SK-N-SH (cell line): ENCODE measurements at regions not wholly inside any gene's neighbourhood (a gene's known extent, or its start where the extent isn't known, plus 50 kb on each side); places are given as distances from the start of the nearest gene placed in this dataset.

Source experiments
- CTCF ChIA-PET: fragments of 300-600, 350-600 bp; formaldehyde crosslinking; extraction: SDS; loops from one replicate; lab custom pipeline; 2021; lab: Yijun Ruan, JAX
- POLR2A ChIA-PET: fragments of 350-600 bp; sonication (Branson Sonifier 250); formaldehyde crosslinking; extraction: SDS; loops from one replicate; lab custom pipeline; 2020; ENCODE audit warnings: antibody characterized with exemption, inconsistent platforms; lab: Yijun Ruan, JAX
- DNase-seq: peaks from one replicate; pipeline ENCODE4 v3.0.0; 2012
- H2AFZ ChIP-seq: fragments of 200-600 bp; sonication (generic); 2 replicates; pipeline ENCODE4 v1.8.1; 2016; ENCODE audit warnings: antibody characterized with exemption, mild to moderate bottlenecking, low read depth
- H3F3A ChIP-seq: fragments of 200-600 bp; sonication (generic); replicated peaks from 2 replicates; pipeline ENCODE3; 2016; ENCODE audit warnings: antibody characterized with exemption, mild to moderate bottlenecking; ENCODE audit not compliant: insufficient read depth
- H3K27ac ChIP-seq, 2 experiments: fragments of 200-500 bp in 1 of 2; fragments of 200-600 bp in 1 of 2; sonication (Bioruptor generic) in 1 of 2; sonication (generic), shearing (Covaris generic) in 1 of 2; 2 replicates each; pipeline versions ENCODE4 v1.5.1 to v1.6.1; 2014 to 2016; ENCODE audit warnings: low read depth in 2 of 2, inconsistent platforms in 1 of 2, low read length in 1 of 2, mild to moderate bottlenecking in 1 of 2, mixed read lengths in 1 of 2
- H3K27me3 ChIP-seq: fragments of 200-600 bp; sonication (generic), shearing (Covaris generic); 2 replicates; pipeline ENCODE4 v1.6.1; 2016; ENCODE audit warnings: mixed run types; ENCODE audit not compliant: insufficient read depth
- H3K36me3 ChIP-seq, 2 experiments: fragments of 200-500 bp in 1 of 2; fragments of 200-600 bp in 1 of 2; sonication (Bioruptor generic) in 1 of 2; sonication (generic) in 1 of 2; replicated peaks in 1 of 2; 2 replicates each; pipeline versions ENCODE3 to v1.5.1; 2014 to 2016; ENCODE audit warnings: low read length in 1 of 2, mild to moderate bottlenecking in 1 of 2; ENCODE audit not compliant: insufficient read depth in 2 of 2, control insufficient read depth in 1 of 2
- H3K4me1 ChIP-seq, 2 experiments: fragments of 200-500 bp in 1 of 2; fragments of 200-600 bp in 1 of 2; sonication (Bioruptor generic) in 1 of 2; sonication (generic), shearing (Covaris generic) in 1 of 2; 2 replicates each; pipeline versions ENCODE4 v1.5.1 to v1.6.1; 2014 to 2016; ENCODE audit warnings: low read depth in 1 of 2, low read length in 1 of 2, mixed run types in 1 of 2; ENCODE audit not compliant: insufficient read depth in 2 of 2, control insufficient read depth in 1 of 2
- H3K4me2 ChIP-seq: fragments of 200-600 bp; sonication (generic), shearing (Covaris generic); 2 replicates; pipeline ENCODE4 v1.6.1; 2017; ENCODE audit warnings: mixed run types
- H3K4me3 ChIP-seq, 2 experiments: fragments of 200-500 bp in 1 of 2; fragments of 200-600 bp in 1 of 2; sonication (Bioruptor generic) in 1 of 2; sonication (generic), shearing (Covaris generic) in 1 of 2; 2 replicates each; pipeline versions ENCODE4 v1.5.1 to v1.8.1; 2014 to 2016; ENCODE audit warnings: low read depth in 2 of 2, inconsistent platforms in 1 of 2, low read length in 1 of 2, mild to moderate bottlenecking in 1 of 2, mixed read lengths in 1 of 2, moderate library complexity in 1 of 2
- H3K79me2 ChIP-seq: fragments of 200-600 bp; sonication (generic); 2 replicates; pipeline ENCODE4 v1.8.1; 2017; ENCODE audit warnings: mild to moderate bottlenecking; ENCODE audit not compliant: insufficient read depth
- H3K9ac ChIP-seq: fragments of 200-600 bp; sonication (generic); 2 replicates; pipeline ENCODE4 v1.6.1; 2017; ENCODE audit warnings: mixed run types
- H3K9me2 ChIP-seq: fragments of 200-600 bp; sonication (generic); 2 replicates; pipeline ENCODE4 v1.6.1; 2017; ENCODE audit warnings: mixed run types
- H3K9me3 ChIP-seq: fragments of 200-600 bp; sonication (generic); 2 replicates; pipeline ENCODE4 v1.6.1; 2017; ENCODE audit warnings: mixed run types, mild to moderate bottlenecking, moderate library complexity
- H4K20me1 ChIP-seq: fragments of 200-600 bp; sonication (generic); 2 replicates; pipeline ENCODE4 v1.6.1; 2017; ENCODE audit warnings: mild to moderate bottlenecking, mixed run types; ENCODE audit not compliant: insufficient read depth
- CHD2 ChIP-seq: fragments of 150-350 bp; IDR thresholded peaks from 2 replicates; pipeline ENCODE4 v1.6.1; 2018; ENCODE audit warnings: low read length; ENCODE audit not compliant: partially characterized antibody
- FOXJ3 ChIP-seq: sonication (generic); formaldehyde crosslinking; IDR thresholded peaks from 2 replicates; pipeline ENCODE4 v1.5.1; 2020; ENCODE audit warnings: mild to moderate bottlenecking, missing genetic modification reagents
- FOXM1 ChIP-seq: IDR thresholded peaks from 2 replicates; pipeline ENCODE4 v1.4.0; 2012; ENCODE audit warnings: low read depth, mild to moderate bottlenecking
- GATA2 ChIP-seq: sonication (generic); formaldehyde crosslinking; IDR thresholded peaks from 2 replicates; pipeline ENCODE4 v1.5.0; 2020; ENCODE audit warnings: mild to moderate bottlenecking, missing genetic modification reagents
- NFIC ChIP-seq: IDR thresholded peaks from 2 replicates; pipeline ENCODE4 v1.4.0; 2012; ENCODE audit warnings: borderline replicate concordance
- PBX3 ChIP-seq: IDR thresholded peaks from 2 replicates; pipeline ENCODE4; 2012
- POLR2AphosphoS5 ChIP-seq: IDR thresholded peaks from 2 replicates; pipeline ENCODE4 v1.6.1; 2012; ENCODE audit warnings: low read depth, low read length
- RCOR1 ChIP-seq: fragments of 150-350 bp; IDR thresholded peaks from 2 replicates; pipeline ENCODE4 v1.6.1; 2017; ENCODE audit warnings: antibody characterized with exemption, low read length
- REST ChIP-seq: IDR thresholded peaks from 2 replicates; pipeline ENCODE4 v1.6.1; 2012; ENCODE audit warnings: mild to moderate bottlenecking, low read depth, low read length, moderate library complexity
- RFX5 ChIP-seq: IDR thresholded peaks from 2 replicates; pipeline ENCODE4 v1.6.1; 2012; ENCODE audit warnings: mild to moderate bottlenecking, improper control_type of control experiment, low read length
- RXRA ChIP-seq: IDR thresholded peaks from 2 replicates; pipeline ENCODE4 v1.4.0; 2012; ENCODE audit warnings: low read depth, mild to moderate bottlenecking, borderline replicate concordance
- WGBS: methylation state at CpG from one replicate; pipeline ENCODE4 v1.1.6; 2017; ENCODE audit warnings: low lambda C conversion rate; 5-methylcytosine and 5-hydroxymethylcytosine counted together

GRCh38 chr2:120892271-120892966 is 156.8 kb downstream of the GLI2 start:
- H2AFZ ChIP-seq: no peak overlapping the region
- H3K79me2 ChIP-seq: peaks cover 4% of the 10 kb centered on the region; the same call in 1 of the 2 replicates
- H3K36me3 ChIP-seq: no peaks in the 10 kb centered on the region
- WGBS: 93% methylated on average over 6 of the region's 8 CpGs
- no peak overlapping the region for H3K4me3 ChIP-seq
- no peaks in the 10 kb centered on the region for H3K27me3 ChIP-seq
- TF ChIP-seq NFIC (no peak), FOXJ3 (CRISPR knock-in tag) (no peak), PBX3 (no peak), RFX5 (no peak), RXRA (no peak), POLR2AphosphoS5 (no peak), CHD2 (no peak), GATA2 (CRISPR knock-in tag) (no peak), REST (no peak), RCOR1 (no peak), FOXM1 (no peak)
- H3K4me2 ChIP-seq: no peak overlapping the region
- H4K20me1 ChIP-seq: peaks cover 3% of the 10 kb centered on the region; the same call in 1 of the 2 replicates
- H3K27ac ChIP-seq: no peak overlapping the region
- CTCF ChIA-PET: interaction anchor here (0.9 to 1.4 kb wide), 3 partner anchors 9 to 196 kb away, joined by 3 to 4 read pairs (median 4); no protein-coding TSS in a partner anchor
- H3F3A ChIP-seq: no peaks in the 10 kb centered on the region
- DNase-seq: no peak
- H3K9ac ChIP-seq: no peak overlapping the region
- H3K9me3 ChIP-seq: no peaks in the 10 kb centered on the region
- peaks cover 6 to 11% of the 10 kb centered on the region in 2 experiments; a peak in 2 of 4 replicates for H3K4me1 ChIP-seq
- no peaks in the 10 kb centered on the region for H3K9me2 ChIP-seq
- POLR2A ChIA-PET: no interaction called here
